ENCODE measurements at regions not wholly inside any gene's neighbourhood (a gene's known extent, or its start where the extent isn't known, plus 50 kb on each side); places are given as distances from the start of the nearest gene placed in this dataset.

DNA sequence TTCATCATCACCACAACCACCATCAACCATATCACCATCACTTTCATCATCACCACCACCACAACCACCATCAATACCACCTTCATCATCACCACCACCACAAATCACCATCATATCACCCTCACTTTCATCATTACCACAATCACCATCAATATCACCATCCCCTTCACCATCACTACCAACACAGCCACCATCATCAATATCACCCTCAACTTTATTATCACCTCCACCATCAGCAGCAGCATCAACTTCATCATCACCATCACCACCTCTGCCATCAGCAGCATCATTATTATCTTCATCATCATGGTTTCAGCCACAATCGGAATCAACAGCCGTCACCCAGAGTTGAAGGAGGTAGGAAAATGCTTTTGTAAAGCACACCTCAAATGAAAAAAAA, 225.7 kb upstream of the SULF2 start (continued):
- no peak for TF ChIP-seq WRNIP1 (IDR thresholded peaks at IDR 0.05; ENCODE audit: borderline replicate concordance, low read depth, low read length)
- TF ChIP-seq BACH1 (IDR thresholded peaks at IDR 0.05; ENCODE audit: borderline replicate concordance): no peak
- TF ChIP-seq CBX5 (IDR thresholded peaks at IDR 0.05; ENCODE audit: low read depth): no peak
- no peak for TF ChIP-seq DPF2 (IDR thresholded peaks at IDR 0.05)
- no peak for TF ChIP-seq RAD21 (IDR thresholded peaks at IDR 0.05; ENCODE audit: insufficient read depth, low read depth, low read length)

GRCh38 chr20:48010623-48011022, 225.3 kb upstream of the SULF2 start:
- Histone ChIP-seq H3K27me3 (replicated peaks in 1 of 2; ENCODE audit: control insufficient read depth in 2 of 2, insufficient read depth in 2 of 2, low read length in 1 of 2) (no peaks in the 10 kb centered on the region), H2AFZ (ENCODE audit: control insufficient read depth, low read depth, low read length) (no peak overlapping the region), H3K9me3 (replicated peaks; ENCODE audit: control insufficient read depth, insufficient read depth, low read length) (peaks cover 15% of the 10 kb centered on the region), H3K4me2 (ENCODE audit: control insufficient read depth, insufficient read depth) (no peak overlapping the region), H3K4me1 (ENCODE audit: control insufficient read depth, insufficient read depth, low read length) (peaks cover 16% of the 10 kb centered on the region), H3K27ac (ENCODE audit: control insufficient read depth, insufficient read depth) (no peak overlapping the region), H3K4me3 (no peak overlapping the region), H4K20me1 (ENCODE audit: control insufficient read depth, insufficient read depth) (no peaks in the 10 kb centered on the region), H3K9ac (ENCODE audit: control insufficient read depth, insufficient read depth, low read length) (no peak overlapping the region), H3K36me3 (ENCODE audit: control insufficient read depth in 2 of 2, insufficient read depth in 2 of 2, low read length in 1 of 2) (no peaks in the 10 kb centered on the region), H3K79me2 (ENCODE audit: control insufficient read depth, insufficient read depth, low read length) (no peaks in the 10 kb centered on the region)
- intact Hi-C loops (cut with micrococcal nuclease; ENCODE audit: unreplicated experiment) (no loop called here), in situ Hi-C loops (cut with MboI) (no loop called here)
- 67% methylated on average over 3 of the region's 3 CpGs for WGBS (ENCODE audit: insufficient coverage, insufficient replicate concordance, low lambda C conversion rate, missing lambda C conversion rate)
- FAIRE-seq (no peak), ATAC-seq (no peak), DNase-seq (ENCODE audit: low read depth, low spot score) (no peak)
- BruUV-seq (replicated peaks): no TSS peak
- POLR2A ChIA-PET: no interaction called here
- RAD21 ChIA-PET (ENCODE audit: unreplicated experiment): no interaction called here
- CTCF ChIA-PET: no interaction called here
- SMC1A ChIA-PET (ENCODE audit: uncharacterized antibody, unreplicated experiment): no interaction called here
- TF ChIP-seq PML (IDR thresholded peaks at IDR 0.05; ENCODE audit: low read length): no peak
- TF ChIP-seq CUX1 (IDR thresholded peaks at IDR 0.05; ENCODE audit: insufficient replicate concordance, low read depth, low read length): no peak
- no peak for TF ChIP-seq BMI1 (IDR thresholded peaks at IDR 0.05; ENCODE audit: borderline replicate concordance)
- no peak for TF ChIP-seq ASH2L (IDR thresholded peaks at IDR 0.05; ENCODE audit: borderline replicate concordance, low read depth)
- no peak for TF ChIP-seq CREB1 (IDR thresholded peaks at IDR 0.05; ENCODE audit: low read depth)
- TF ChIP-seq IRF3 (IDR thresholded peaks at IDR 0.05): no peak
- no peak for TF ChIP-seq STAT3 (IDR thresholded peaks at IDR 0.05; ENCODE audit: low read depth, low read length)
- no peak for TF ChIP-seq FOS (IDR thresholded peaks at IDR 0.05; ENCODE audit: borderline replicate concordance, extremely low read depth, insufficient read length)
- no peak for TF ChIP-seq EED (IDR thresholded peaks at IDR 0.05; ENCODE audit: low read depth)
- TF ChIP-seq CREM (IDR thresholded peaks at IDR 0.05; ENCODE audit: low read depth): no peak
- TF ChIP-seq NR2F1 (conservative IDR thresholded peaks at IDR 0.05): no peak
- TF ChIP-seq RUNX3 (IDR thresholded peaks at IDR 0.05; ENCODE audit: low read length): no peak
- TF ChIP-seq, protein P1, sequence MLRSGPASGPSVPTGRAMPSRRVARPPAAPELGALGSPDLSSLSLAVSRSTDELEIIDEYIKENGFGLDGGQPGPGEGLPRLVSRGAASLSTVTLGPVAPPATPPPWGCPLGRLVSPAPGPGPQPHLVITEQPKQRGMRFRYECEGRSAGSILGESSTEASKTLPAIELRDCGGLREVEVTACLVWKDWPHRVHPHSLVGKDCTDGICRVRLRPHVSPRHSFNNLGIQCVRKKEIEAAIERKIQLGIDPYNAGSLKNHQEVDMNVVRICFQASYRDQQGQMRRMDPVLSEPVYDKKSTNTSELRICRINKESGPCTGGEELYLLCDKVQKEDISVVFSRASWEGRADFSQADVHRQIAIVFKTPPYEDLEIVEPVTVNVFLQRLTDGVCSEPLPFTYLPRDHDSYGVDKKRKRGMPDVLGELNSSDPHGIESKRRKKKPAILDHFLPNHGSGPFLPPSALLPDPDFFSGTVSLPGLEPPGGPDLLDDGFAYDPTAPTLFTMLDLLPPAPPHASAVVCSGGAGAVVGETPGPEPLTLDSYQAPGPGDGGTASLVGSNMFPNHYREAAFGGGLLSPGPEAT (IDR thresholded peaks at IDR 0.05; ENCODE audit: low read depth): no peak
